ENCODE measurements at regions not wholly inside any gene's neighbourhood (a gene's known extent, or its start where the extent isn't known, plus 50 kb on each side); places are given as distances from the start of the nearest gene placed in this dataset.

DNA sequence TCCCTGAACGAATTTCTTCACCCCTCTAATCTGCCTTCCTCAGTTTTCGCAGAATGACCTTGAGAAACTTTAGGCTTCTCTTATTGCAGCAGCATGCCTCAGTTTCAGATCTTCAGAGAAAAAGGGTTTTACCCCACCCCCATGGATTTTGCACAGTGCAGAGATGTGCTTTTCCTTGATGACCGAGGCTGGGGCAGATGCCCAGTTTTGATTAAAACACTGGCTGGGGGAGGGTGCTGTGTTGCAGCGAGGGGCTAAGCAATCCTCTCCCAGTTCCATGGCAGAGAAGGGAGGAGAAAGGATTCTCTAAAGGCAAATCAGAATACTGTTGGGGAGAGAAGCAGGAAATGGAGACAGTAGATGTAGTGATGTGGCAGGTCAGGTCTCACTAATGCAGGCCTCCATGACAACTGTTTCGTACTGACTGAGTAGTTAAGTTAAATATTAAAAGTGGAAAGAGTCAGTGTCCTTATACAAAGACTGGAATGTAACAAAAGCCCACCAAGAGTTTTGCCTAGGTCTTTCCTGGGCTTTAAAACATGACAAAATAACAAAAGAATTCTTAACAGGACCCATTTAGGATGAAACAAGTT lies 50.8 kb upstream of the PDZD8 start:
- no peak for DNase-seq

GRCh38 chr10:117424883-117425649 lies 49.8 kb upstream of the PDZD8 start:
- DNase-seq: no peak
